H1 (cell line): ENCODE measurements at regions not wholly inside any gene's neighbourhood (a gene's known extent, or its start where the extent isn't known, plus 50 kb on each side); places are given as distances from the start of the nearest gene placed in this dataset.
"Not testable (repeated sequence)": the region's sequence is repeated elsewhere in the genome, so short reads cannot be mapped to it uniquely, and the experiment has no call there.

ENCODE experiments used
- CTCF ChIA-PET: fragments of 300-600 bp; sonication (Branson Sonifier 250); formaldehyde crosslinking; loops from one replicate; lab custom pipeline; 2021; ENCODE audit not compliant: partially characterized antibody; lab: Charles Lee
- POLR2A ChIA-PET: fragments of 300-600 bp; sonication (Branson Sonifier 250); formaldehyde crosslinking; loops from one replicate; lab custom pipeline; 2021; ENCODE audit warnings: inconsistent platforms; ENCODE audit not compliant: partially characterized antibody; lab: Charles Lee
- DNase-seq, 2 experiments: peaks; one replicate each; pipeline versions ENCODE4 v3.0.0 to v3.0.0-alpha.2; 2010 to 2022; ENCODE audit warnings: low spot score in 2 of 2, low read depth in 1 of 2, mixed read lengths in 1 of 2
- FAIRE-seq: peaks from 2 replicates; lab custom pipeline; 2011; peaks lifted over from hg19 to GRCh38; lab: Jason Lieb, UNC
- H2AFZ ChIP-seq: 2 replicates; pipeline ENCODE4 v1.8.1; 2012; ENCODE audit warnings: low read length, inconsistent platforms
- H2AK5ac ChIP-seq: 2 replicates; pipeline ENCODE4 v1.6.1; 2013; ENCODE audit warnings: low read depth, low read length
- H2BK120ac ChIP-seq: replicated peaks from 2 replicates; pipeline ENCODE3; 2013; ENCODE audit warnings: low read depth, low read length, inconsistent platforms
- H2BK12ac ChIP-seq: 2 replicates; pipeline ENCODE4 v1.6.1; 2013; ENCODE audit warnings: low read depth, low read length
- H2BK15ac ChIP-seq: 2 replicates; pipeline ENCODE4 v1.6.1; 2013; ENCODE audit warnings: low read length
- H2BK20ac ChIP-seq: 2 replicates; pipeline ENCODE4 v1.6.1; 2013; ENCODE audit warnings: low read length
- H2BK5ac ChIP-seq: 2 replicates; pipeline ENCODE4 v1.6.1; 2013; ENCODE audit warnings: low read depth, low read length
- H3K14ac ChIP-seq: 2 replicates; pipeline ENCODE4 v1.6.1; 2013; ENCODE audit warnings: inconsistent platforms; ENCODE audit not compliant: insufficient read length
- H3K18ac ChIP-seq: 2 replicates; pipeline ENCODE4 v1.6.1; 2013; ENCODE audit warnings: low read length; ENCODE audit errors: extremely low read depth
- H3K23ac ChIP-seq: 2 replicates; pipeline ENCODE4 v1.6.1; 2013; ENCODE audit warnings: inconsistent platforms; ENCODE audit not compliant: insufficient read length
- H3K23me2 ChIP-seq: 2 replicates; pipeline ENCODE4 v1.6.1; 2013; ENCODE audit warnings: low read depth, low read length
- H3K27ac ChIP-seq: 2 replicates; pipeline ENCODE4 v1.6.1; 2011; ENCODE audit warnings: low read depth, low read length, inconsistent platforms
- H3K27me3 ChIP-seq, 4 experiments: replicated peaks in 1 of 4; 1 replicate in 1 of 4; 2 replicates in 3 of 4; pipeline versions ENCODE4 v1.6.1 to v1.8.1; 2011 to 2013; ENCODE audit warnings: low read length in 3 of 4, mild to moderate bottlenecking in 3 of 4, inconsistent platforms in 2 of 4, mixed read lengths in 2 of 4, moderate library complexity in 1 of 4; ENCODE audit not compliant: control insufficient read depth in 3 of 4, insufficient read depth in 3 of 4; ENCODE audit errors: extremely low read depth in 1 of 4
- H3K36me3 ChIP-seq, 4 experiments: 2 replicates each; pipeline versions ENCODE4 v1.6.1 to v1.8.1; 2011 to 2013; ENCODE audit warnings: mild to moderate bottlenecking in 4 of 4, low read length in 3 of 4, moderate library complexity in 2 of 4, control low read depth in 1 of 4, inconsistent platforms in 1 of 4; ENCODE audit not compliant: insufficient read depth in 4 of 4, control insufficient read depth in 2 of 4
- H3K4ac ChIP-seq: replicated peaks from 2 replicates; pipeline ENCODE3; 2013; ENCODE audit warnings: low read length, low read depth, mixed read lengths, inconsistent platforms; ENCODE audit not compliant: insufficient read length
- H3K4me1 ChIP-seq, 4 experiments: replicated peaks in 1 of 4; 1 replicate in 1 of 4; 2 replicates in 3 of 4; pipeline versions ENCODE4 v1.6.1 to v1.8.1; 2011 to 2013; ENCODE audit warnings: low read length in 3 of 4, inconsistent platforms in 2 of 4, mixed read lengths in 1 of 4; ENCODE audit not compliant: insufficient read depth in 4 of 4, control insufficient read depth in 3 of 4
- H3K4me2 ChIP-seq, 2 experiments: 2 replicates each; pipeline versions ENCODE4 v1.6.1 to v1.8.1; 2011 to 2013; ENCODE audit warnings: low read depth in 2 of 2, low read length in 2 of 2, control low read depth in 1 of 2, inconsistent platforms in 1 of 2, mild to moderate bottlenecking in 1 of 2; ENCODE audit not compliant: insufficient read depth in 1 of 2
- H3K4me3 ChIP-seq, 4 experiments: fragments of 200-600, 300-600 bp in 1 of 4; sonication (generic), shearing (Covaris generic), sonication (Bioruptor Twin) in 1 of 4; 2 replicates each; pipeline versions ENCODE4 v1.5.1 to v1.8.1; 2011 to 2016; ENCODE audit warnings: low read length in 4 of 4, low read depth in 3 of 4, control low read depth in 2 of 4, inconsistent platforms in 2 of 4, mild to moderate bottlenecking in 2 of 4, mixed read lengths in 1 of 4, moderate library complexity in 1 of 4; ENCODE audit not compliant: insufficient read depth in 2 of 4; ENCODE audit errors: extremely low read depth in 1 of 4
- H3K56ac ChIP-seq: replicated peaks from 2 replicates; pipeline ENCODE3; 2013; ENCODE audit warnings: low read depth, mild to moderate bottlenecking, mixed read lengths, low read length, inconsistent platforms; ENCODE audit not compliant: insufficient read length
- H3K79me1 ChIP-seq: 2 replicates; pipeline ENCODE4 v1.6.1; 2013; ENCODE audit warnings: low read depth, low read length, control low read depth
- H3K79me2 ChIP-seq, 2 experiments: 2 replicates each; pipeline versions ENCODE4 v1.6.1 to v1.8.1; 2012 to 2013; ENCODE audit warnings: low read length in 2 of 2, mild to moderate bottlenecking in 2 of 2, inconsistent platforms in 1 of 2; ENCODE audit not compliant: insufficient read depth in 2 of 2, control insufficient read depth in 1 of 2
- H3K9ac ChIP-seq, 4 experiments: replicated peaks in 1 of 4; 1 replicate in 1 of 4; 2 replicates in 3 of 4; pipeline versions ENCODE4 v1.6.1 to v1.8.1; 2011 to 2013; ENCODE audit warnings: low read depth in 3 of 4, low read length in 3 of 4, control low read depth in 2 of 4, mild to moderate bottlenecking in 2 of 4, moderate library complexity in 2 of 4, inconsistent platforms in 1 of 4; ENCODE audit errors: extremely low read depth in 1 of 4
- H3K9me3 ChIP-seq, 2 experiments: 2 replicates each; pipeline versions ENCODE4 v1.6.1 to v1.8.1; 2012 to 2013; ENCODE audit warnings: mild to moderate bottlenecking in 2 of 2, moderate library complexity in 2 of 2, control low read depth in 1 of 2, inconsistent platforms in 1 of 2, low read depth in 1 of 2, low read length in 1 of 2, mixed read lengths in 1 of 2; ENCODE audit not compliant: insufficient read depth in 2 of 2
- H4K20me1 ChIP-seq, 2 experiments: replicated peaks in 1 of 2; 2 replicates each; pipeline versions ENCODE3 to v1.8.1; 2011 to 2013; ENCODE audit warnings: inconsistent platforms in 2 of 2, low read length in 2 of 2, mild to moderate bottlenecking in 1 of 2; ENCODE audit not compliant: insufficient read depth in 2 of 2, control insufficient read depth in 1 of 2
- H4K5ac ChIP-seq: 2 replicates; pipeline ENCODE4 v1.6.1; 2013; ENCODE audit warnings: low read length, low read depth, mixed read lengths, inconsistent platforms; ENCODE audit not compliant: insufficient read length
- H4K8ac ChIP-seq: 2 replicates; pipeline ENCODE4 v1.8.0; 2013; ENCODE audit warnings: mild to moderate bottlenecking, moderate library complexity, low read length, inconsistent platforms; ENCODE audit not compliant: insufficient read depth; ENCODE audit errors: extremely low read depth
- H4K91ac ChIP-seq: replicated peaks from 2 replicates; pipeline ENCODE3; 2013; ENCODE audit warnings: low read length, mixed read lengths, inconsistent platforms; ENCODE audit not compliant: insufficient read length
- WGBS, 2 experiments: shearing (Covaris generic) in 1 of 2; methylation state at CpG; one replicate each; pipeline versions ENCODE4 v1.1.6 to v1.1.7; 2013 to 2015; ENCODE audit warnings: low lambda C conversion rate in 2 of 2, mixed read lengths in 2 of 2, inconsistent platforms in 1 of 2, low coverage in 1 of 2, missing lambda C conversion rate in 1 of 2; ENCODE audit not compliant: insufficient replicate concordance in 2 of 2, insufficient coverage in 1 of 2, insufficient read length in 1 of 2; ENCODE audit errors: extremely low coverage in 1 of 2, missing lambda C conversion rate in 1 of 2; 5-methylcytosine and 5-hydroxymethylcytosine counted together

DNA sequence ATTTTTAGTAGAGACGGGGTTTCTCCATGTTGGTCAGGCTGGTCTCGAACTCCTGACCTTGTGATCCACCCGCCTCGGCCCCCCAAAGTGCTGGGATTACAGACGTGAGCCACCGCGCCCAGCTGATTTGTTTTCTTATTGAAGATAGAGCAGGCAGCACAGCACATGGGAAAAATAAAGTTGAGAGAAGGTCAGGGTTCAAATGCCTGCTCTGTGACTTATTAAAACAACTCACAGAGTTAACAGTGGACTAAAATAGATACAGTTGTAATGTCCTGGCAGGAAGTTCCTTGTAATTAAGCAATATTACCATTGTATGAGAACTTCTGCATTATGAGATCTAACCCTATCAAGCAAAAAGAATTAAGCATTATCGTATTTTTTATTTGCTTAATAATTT, 615.7 kb upstream of the CCNG1 start:
- H4K8ac ChIP-seq, FAIRE-seq, H3K4ac ChIP-seq, H2BK120ac ChIP-seq, H3K14ac ChIP-seq, H4K5ac ChIP-seq, H3K36me3 ChIP-seq, POLR2A ChIA-PET, H3K79me2 ChIP-seq, H2BK12ac ChIP-seq, H2AFZ ChIP-seq, H3K4me2 ChIP-seq, H2BK15ac ChIP-seq, H3K27ac ChIP-seq, H2BK5ac ChIP-seq, H3K9me3 ChIP-seq, H2BK20ac ChIP-seq, H4K20me1 ChIP-seq, H3K56ac ChIP-seq, H3K18ac ChIP-seq, H3K27me3 ChIP-seq, H2AK5ac ChIP-seq, H3K4me3 ChIP-seq, H3K4me1 ChIP-seq, H3K23ac ChIP-seq, H3K23me2 ChIP-seq, DNase-seq, H4K91ac ChIP-seq, H3K79me1 ChIP-seq, H3K9ac ChIP-seq: not testable (repeated sequence)
- 98% methylated on average over 8 of the region's 8 CpGs; no CpG with 5 or more reads in 1 of the 2 experiments for WGBS, 2 experiments
- CTCF ChIA-PET: interaction anchor here (0.6 kb wide), 2 partner anchors 31 to 635 kb away, joined by 3 read pairs; no protein-coding TSS in a partner anchor
